GM12891 (cell line): ENCODE measurements at regions not wholly inside any gene's neighbourhood (a gene's known extent, or its start where the extent isn't known, plus 50 kb on each side); places are given as distances from the start of the nearest gene placed in this dataset.
A peak's percentile ranks its signal among the peaks of the same experiment; 100 is the strongest.

Source experiments
- DNase-seq: peaks from one replicate; pipeline ENCODE4 v3.0.0; 2011; ENCODE audit warnings: low spot score; ENCODE audit not compliant: insufficient read length
- FAIRE-seq: peaks from 2 replicates; lab custom pipeline; 2011; peaks lifted over from hg19 to GRCh38; lab: Jason Lieb, UNC
- PAX5 ChIP-seq: IDR thresholded peaks from 2 replicates; pipeline ENCODE4 v1.6.1; 2011; ENCODE audit warnings: low read length, moderate library complexity, mild to moderate bottlenecking; ENCODE audit not compliant: insufficient read depth, severe bottlenecking
- POLR2A ChIP-seq: IDR thresholded peaks from 2 replicates; pipeline ENCODE4 v1.6.1; 2011; ENCODE audit warnings: low read depth, low read length, control low read depth
- POLR2AphosphoS5 ChIP-seq: IDR thresholded peaks from 2 replicates; pipeline ENCODE4 v1.6.1; 2011; ENCODE audit warnings: low read depth, low read length, control low read depth
- POU2F2 ChIP-seq: IDR thresholded peaks from 2 replicates; pipeline ENCODE4 v1.6.1; 2011; ENCODE audit warnings: low read depth, mild to moderate bottlenecking, control low read depth, low read length, moderate library complexity
- SPI1 ChIP-seq: IDR thresholded peaks from 2 replicates; pipeline ENCODE4 v1.6.1; 2011; ENCODE audit warnings: low read depth, low read length, control low read depth
- TAF1 ChIP-seq: IDR thresholded peaks from 2 replicates; pipeline ENCODE4 v1.6.1; 2011; ENCODE audit warnings: low read depth, low read length, control low read depth

GRCh38 chr6:158879180-158879579 is 60.0 kb upstream of the EZR start:
- FAIRE-seq = no peak
- DNase-seq = no peak
- TF ChIP-seq TAF1 = no peak
- TF ChIP-seq SPI1 = no peak
- TF ChIP-seq PAX5 = no peak
- no peak for TF ChIP-seq POLR2AphosphoS5
- no peak for TF ChIP-seq POLR2A
- TF ChIP-seq POU2F2 = no peak

DNA sequence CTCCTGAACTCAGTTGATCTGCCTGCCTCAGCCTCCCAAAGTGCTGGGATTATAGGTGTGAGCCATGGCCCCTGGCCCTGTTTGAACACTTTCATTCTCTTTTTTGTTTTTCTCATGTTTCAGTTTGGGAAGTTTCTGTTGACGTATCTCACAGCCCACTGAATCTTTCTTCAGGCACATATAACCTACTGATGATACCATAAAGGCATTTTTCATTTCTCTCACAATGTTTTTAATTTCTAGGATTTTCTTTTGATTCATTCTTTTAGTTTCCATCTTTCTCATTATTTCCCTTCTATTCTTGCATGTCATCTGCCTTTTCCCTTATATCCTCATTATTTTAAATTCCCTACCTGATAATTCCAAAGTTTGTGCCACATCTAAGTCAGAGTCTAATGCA is 58.5 kb upstream of the EZR start:
- FAIRE-seq (no peak), DNase-seq (no peak)
- TF ChIP-seq POLR2AphosphoS5 = no peak
- no peak for TF ChIP-seq POU2F2
- no peak for TF ChIP-seq POLR2A
- no peak for TF ChIP-seq TAF1

DNA sequence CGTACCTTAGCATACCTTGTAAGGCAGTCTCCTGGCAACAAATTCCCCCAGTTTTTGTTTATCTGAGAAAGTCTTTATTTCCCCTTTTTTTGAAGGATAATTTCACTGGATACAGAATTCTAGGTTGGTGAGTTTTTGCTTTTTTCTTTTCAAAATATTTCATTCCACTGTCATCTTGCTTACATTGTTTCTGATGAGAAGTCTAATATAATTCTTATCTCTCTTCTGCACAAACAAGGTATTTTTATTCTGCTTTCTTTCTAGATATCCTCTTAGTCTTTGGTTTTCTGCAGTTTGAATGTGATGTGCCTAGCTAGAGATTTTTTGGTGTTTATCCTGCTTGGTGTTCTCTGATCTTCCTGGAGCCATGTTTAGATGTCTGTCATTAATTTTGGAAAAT is 57.7 kb upstream of the EZR start:
- no peak for TF ChIP-seq TAF1
- no peak for TF ChIP-seq SPI1
- no peak for TF ChIP-seq POLR2AphosphoS5
- TF ChIP-seq POLR2A = no peak
- no peak for TF ChIP-seq POU2F2
- no peak for TF ChIP-seq PAX5
- no peak for FAIRE-seq
- no peak for DNase-seq

DNA sequence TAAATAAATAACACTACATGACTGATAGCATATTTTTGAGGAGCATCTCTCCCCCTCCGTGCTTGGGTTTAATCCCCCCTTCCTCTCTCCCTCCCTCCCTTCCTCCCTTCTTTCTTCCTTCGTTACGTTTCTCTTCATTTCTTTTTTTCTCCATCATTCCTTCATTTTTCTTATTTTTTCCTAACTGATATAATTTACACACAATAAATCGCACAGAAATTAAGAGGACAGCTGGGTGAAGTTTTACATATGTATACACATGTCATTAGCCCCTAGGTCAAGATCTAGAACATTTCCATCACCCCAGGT is 51.4 kb upstream of the EZR start:
- TF ChIP-seq PAX5 (no peak), SPI1 (no peak), POLR2A (no peak), POU2F2 (no peak), POLR2AphosphoS5 (no peak), TAF1 (no peak)
- DNase-seq (no peak), FAIRE-seq (no peak)

- peak; percentile 67 for TF ChIP-seq SPI1
- TF ChIP-seq POU2F2 = peak; percentile 90
- peak; percentile 61 for TF ChIP-seq PAX5
- peak; percentile 77 for TF ChIP-seq TAF1
- peak; percentile 90 for TF ChIP-seq POLR2A
- TF ChIP-seq POLR2AphosphoS5 = peak; percentile 92
- DNase-seq (peak; percentile 85), FAIRE-seq (peak; percentile 99)
Observed at GRCh38 chr6:158869826-158870648, 50.9 kb upstream of the EZR start.

DNA sequence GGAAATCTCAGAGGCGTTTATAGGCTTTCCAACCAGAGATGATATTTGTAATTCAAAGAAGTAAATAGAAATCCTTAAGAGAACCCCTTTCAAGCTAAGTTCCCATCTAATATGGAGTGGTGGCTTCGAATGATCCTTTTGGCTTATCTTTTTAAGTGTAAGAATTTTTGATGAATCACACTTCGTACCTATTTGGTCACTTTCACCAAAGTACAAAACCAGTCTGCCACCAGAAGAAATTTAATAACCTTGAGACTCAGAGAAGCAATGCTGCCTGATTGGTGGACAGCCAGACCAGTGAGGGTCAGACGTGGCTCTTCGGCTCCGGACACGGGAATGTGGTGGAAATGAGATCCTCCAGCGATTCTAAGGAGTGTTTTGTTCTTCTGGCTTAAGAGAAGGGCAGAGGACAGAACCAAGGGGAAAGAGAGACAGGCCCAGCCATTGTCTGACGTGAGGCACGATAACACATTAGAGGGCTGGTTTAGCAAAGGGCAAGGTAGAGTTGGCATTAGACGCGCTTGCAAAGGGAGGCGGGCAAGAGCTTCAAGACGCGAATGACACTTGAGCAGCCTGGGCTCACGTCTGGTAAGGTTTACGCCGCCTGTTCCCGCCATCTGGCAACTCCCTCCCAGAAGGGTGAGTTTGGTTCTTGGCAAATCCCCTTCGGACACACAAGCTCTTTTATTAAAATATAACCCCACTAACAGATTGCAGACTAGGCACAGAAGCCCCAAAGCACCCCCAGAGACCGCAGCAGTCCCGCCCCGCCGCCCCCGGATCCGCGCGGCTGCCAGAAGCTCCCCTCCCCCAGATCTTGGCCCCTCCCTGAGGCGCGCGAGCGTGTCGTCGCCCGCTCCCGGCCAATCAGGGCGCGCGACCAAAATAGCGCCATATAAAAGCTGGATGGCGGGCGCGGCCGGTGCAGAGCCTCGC is 50.0 kb upstream of the EZR start:
- FAIRE-seq (peak; percentile 20), DNase-seq (no peak)

More for the DNA sequence above, 50.0 kb upstream of the EZR start:
- TF ChIP-seq PAX5 (no peak), POLR2AphosphoS5 (peak; percentile 70), POLR2A (peak; percentile 56; the same call in 1 of the 2 replicates)
